Natural killer cell (primary cell): ENCODE measurements at regions not wholly inside any gene's neighbourhood (a gene's known extent, or its start where the extent isn't known, plus 50 kb on each side); places are given as distances from the start of the nearest gene placed in this dataset.

Experiments used
- ATAC-seq, 3 donors: fragments of 150-1000 bp in 2 of 3; fragments of 200-7000 bp in 1 of 3; cut with Tn5 transposase; 1 replicate in 1 of 3; 2 replicates in 2 of 3; pipeline ENCODE4 v1.10.0; 2021; ENCODE audit warnings: mild to moderate bottlenecking in 2 of 3, moderate library complexity in 2 of 3
- DNase-seq, 2 donors: peaks; one replicate each; pipeline versions ENCODE4 v3.0.0 to v3.0.0-alpha.2; 2013 to 2021; ENCODE audit warnings: mixed read lengths in 1 of 2
- H3K27ac ChIP-seq: one replicate; pipeline ENCODE4 v1.5.1; 2013; ENCODE audit warnings: mild to moderate bottlenecking, low read length
- H3K27me3 ChIP-seq: one replicate; pipeline ENCODE4 v1.6.1; 2013; ENCODE audit warnings: low read length; ENCODE audit not compliant: control insufficient read depth, insufficient read depth
- H3K36me3 ChIP-seq: one replicate; pipeline ENCODE4 v1.6.1; 2013; ENCODE audit warnings: low read length; ENCODE audit not compliant: control insufficient read depth, insufficient read depth
- H3K4me1 ChIP-seq: one replicate; pipeline ENCODE4 v1.6.1; 2013; ENCODE audit warnings: low read length; ENCODE audit not compliant: control insufficient read depth, insufficient read depth
- H3K4me3 ChIP-seq: one replicate; pipeline ENCODE4 v1.5.1; 2013; ENCODE audit warnings: low read length
- H3K9me3 ChIP-seq: one replicate; pipeline ENCODE4 v1.6.1; 2013; ENCODE audit warnings: low read length; ENCODE audit not compliant: control insufficient read depth, insufficient read depth
- H3K27ac Mint-ChIP-seq, 2 donors: one replicate each; pipeline ENCODE4 v1.8.0; 2022; ENCODE audit warnings: mild to moderate bottlenecking in 2 of 2, mixed read lengths in 2 of 2, moderate library complexity in 1 of 2
- H3K27me3 Mint-ChIP-seq, 2 donors: one replicate each; pipeline ENCODE4 v1.8.0; 2022; ENCODE audit warnings: low read depth in 2 of 2, mixed read lengths in 2 of 2
- H3K36me3 Mint-ChIP-seq: one replicate; pipeline ENCODE4 v1.8.0; 2022; ENCODE audit warnings: mixed read lengths
- H3K4me1 Mint-ChIP-seq, 2 donors: one replicate each; pipeline ENCODE4 v1.8.0; 2022; ENCODE audit warnings: mixed read lengths in 2 of 2
- H3K4me3 Mint-ChIP-seq: one replicate; pipeline ENCODE4 v1.8.0; 2022; ENCODE audit warnings: mild to moderate bottlenecking, moderate library complexity, mixed read lengths
- H3K9me3 Mint-ChIP-seq, 2 donors: one replicate each; pipeline ENCODE4 v1.8.0; 2022; ENCODE audit warnings: mixed read lengths in 2 of 2
- WGBS: methylation state at CpG from one replicate; pipeline ENCODE4 v1.1.7; 2013; ENCODE audit warnings: missing lambda C conversion rate; ENCODE audit not compliant: insufficient coverage; 5-methylcytosine and 5-hydroxymethylcytosine counted together
- intact Hi-C: fragments of 100-400 bp; cut with micrococcal nuclease; formaldehyde crosslinking; loops from one replicate; pipeline ENCODE4 v1.14.2; 2022
- TF ChIP-seq, protein P1 (sequence below): fragments of 200-600 bp; IDR thresholded peaks from one replicate; pipeline ENCODE4 v1.8.0; 2022; ENCODE audit warnings: antibody characterized with exemption

DNA sequence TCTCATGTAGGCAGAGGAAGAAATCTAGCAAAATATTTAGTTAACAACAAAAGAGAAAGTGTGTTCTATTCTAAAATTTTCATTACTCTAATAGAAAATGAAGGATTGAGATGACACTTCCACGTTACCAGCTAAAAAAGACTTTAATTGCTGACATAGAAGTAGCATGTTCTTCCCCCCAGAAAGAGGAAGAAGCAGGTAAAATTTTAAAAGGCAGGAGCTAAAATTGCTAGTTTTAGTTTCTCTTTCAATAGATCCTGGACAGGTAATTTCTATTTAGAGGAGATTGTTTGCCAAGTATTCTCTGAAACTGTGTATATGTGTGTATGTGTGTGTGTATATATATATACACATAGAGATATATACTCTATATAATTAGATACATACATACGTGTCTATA, 248.1 kb upstream of the FMN2 start:
- WGBS, result no CpG with 5 or more reads among the region's 2 CpGs
- H3K4me3 Mint-ChIP-seq, result no peak overlapping the region
- H3K36me3 ChIP-seq, result no peaks in the 10 kb centered on the region

DNA sequence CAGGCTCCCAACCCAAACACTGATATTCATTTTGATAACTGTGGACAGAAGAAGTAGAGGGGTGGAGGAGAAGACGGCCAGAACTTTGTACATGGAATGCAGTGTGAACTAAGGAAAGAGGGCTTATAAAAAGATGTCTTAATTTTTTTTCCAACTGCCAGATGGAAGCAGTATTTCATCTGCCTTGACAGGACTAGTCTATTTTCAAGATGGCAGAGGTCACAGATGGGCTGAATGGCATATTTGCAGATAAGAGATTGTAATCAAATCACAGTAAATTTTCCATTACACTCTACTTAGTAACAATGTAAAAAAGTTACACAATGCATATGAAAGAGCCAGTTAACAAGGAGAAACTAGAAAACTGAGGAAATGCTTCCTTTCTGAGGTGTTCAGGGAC, 246.8 kb upstream of the FMN2 start:
- Mint-ChIP-seq H3K4me3 (no peak overlapping the region), H3K27me3 (no peaks in the 10 kb centered on the region), H3K4me1 (no peaks in the 10 kb centered on the region), H3K36me3 (no peaks in the 10 kb centered on the region), H3K27ac (no peak overlapping the region), H3K9me3 (no peaks in the 10 kb centered on the region)
- ATAC-seq (no peak), DNase-seq (no peak)
- no peaks in the 10 kb centered on the region for H3K4me1 ChIP-seq
- H3K36me3 ChIP-seq, result no peaks in the 10 kb centered on the region
- TF ChIP-seq, protein P1, sequence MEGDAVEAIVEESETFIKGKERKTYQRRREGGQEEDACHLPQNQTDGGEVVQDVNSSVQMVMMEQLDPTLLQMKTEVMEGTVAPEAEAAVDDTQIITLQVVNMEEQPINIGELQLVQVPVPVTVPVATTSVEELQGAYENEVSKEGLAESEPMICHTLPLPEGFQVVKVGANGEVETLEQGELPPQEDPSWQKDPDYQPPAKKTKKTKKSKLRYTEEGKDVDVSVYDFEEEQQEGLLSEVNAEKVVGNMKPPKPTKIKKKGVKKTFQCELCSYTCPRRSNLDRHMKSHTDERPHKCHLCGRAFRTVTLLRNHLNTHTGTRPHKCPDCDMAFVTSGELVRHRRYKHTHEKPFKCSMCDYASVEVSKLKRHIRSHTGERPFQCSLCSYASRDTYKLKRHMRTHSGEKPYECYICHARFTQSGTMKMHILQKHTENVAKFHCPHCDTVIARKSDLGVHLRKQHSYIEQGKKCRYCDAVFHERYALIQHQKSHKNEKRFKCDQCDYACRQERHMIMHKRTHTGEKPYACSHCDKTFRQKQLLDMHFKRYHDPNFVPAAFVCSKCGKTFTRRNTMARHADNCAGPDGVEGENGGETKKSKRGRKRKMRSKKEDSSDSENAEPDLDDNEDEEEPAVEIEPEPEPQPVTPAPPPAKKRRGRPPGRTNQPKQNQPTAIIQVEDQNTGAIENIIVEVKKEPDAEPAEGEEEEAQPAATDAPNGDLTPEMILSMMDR, result no peak
- intact Hi-C loops, result no loop called here
- H3K9me3 ChIP-seq, result no peaks in the 10 kb centered on the region
- no peak overlapping the region for H3K27ac ChIP-seq
- no peaks in the 10 kb centered on the region for H3K27me3 ChIP-seq
- WGBS, result 87% methylated on average over 1 of the region's 1 CpG
- H3K4me3 ChIP-seq, result no peak overlapping the region

More for the DNA sequence above, 248.1 kb upstream of the FMN2 start:
- Histone ChIP-seq H3K27ac (no peak overlapping the region), H3K27me3 (no peaks in the 10 kb centered on the region), H3K4me3 (no peak overlapping the region), H3K4me1 (no peaks in the 10 kb centered on the region), H3K9me3 (no peaks in the 10 kb centered on the region)
- no peak overlapping the region for H3K27ac Mint-ChIP-seq
- no peaks in the 10 kb centered on the region for H3K4me1 Mint-ChIP-seq
- H3K9me3 Mint-ChIP-seq, result no peaks in the 10 kb centered on the region
- H3K27me3 Mint-ChIP-seq, result no peaks in the 10 kb centered on the region
- DNase-seq, result no peak
- H3K36me3 Mint-ChIP-seq, result no peaks in the 10 kb centered on the region
- ATAC-seq, result no peak
- intact Hi-C loops, result no loop called here
- TF ChIP-seq, protein P1, result no peak

DNA sequence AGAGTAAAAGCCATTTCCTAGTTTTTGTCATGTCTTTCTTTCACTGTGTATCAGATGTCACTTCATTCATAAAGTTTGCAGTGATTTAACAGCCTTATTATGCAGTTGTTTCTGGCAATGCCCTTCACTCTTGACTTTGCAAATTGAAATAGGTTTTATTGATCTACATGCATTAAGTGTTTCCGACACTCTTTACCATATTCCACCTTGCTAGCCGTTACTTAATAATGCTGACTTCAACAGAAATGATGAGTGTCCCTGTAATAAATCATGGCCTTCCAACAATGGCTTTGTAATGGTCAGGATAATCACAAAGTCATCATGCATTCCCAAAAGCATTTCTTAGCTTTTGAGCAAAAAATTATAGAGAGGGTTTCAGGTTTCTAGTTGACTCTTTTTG, 236.8 kb upstream of the FMN2 start:
- ATAC-seq, result no peak
- Mint-ChIP-seq H3K4me1 (no peaks in the 10 kb centered on the region), H3K36me3 (no peaks in the 10 kb centered on the region), H3K27ac (no peak overlapping the region), H3K9me3 (no peaks in the 10 kb centered on the region), H3K4me3 (no peak overlapping the region), H3K27me3 (peaks cover 0 to 21% of the 10 kb centered on the region in 2 donors)
- no peak for DNase-seq
- Histone ChIP-seq H3K27me3 (no peaks in the 10 kb centered on the region), H3K27ac (no peak overlapping the region), H3K4me1 (no peaks in the 10 kb centered on the region), H3K36me3 (no peaks in the 10 kb centered on the region), H3K9me3 (no peaks in the 10 kb centered on the region), H3K4me3 (no peak overlapping the region)
- TF ChIP-seq, protein P1, result no peak
- WGBS, result 96% methylated on average over 2 of the region's 2 CpGs
- intact Hi-C loops, result no loop called here

DNA sequence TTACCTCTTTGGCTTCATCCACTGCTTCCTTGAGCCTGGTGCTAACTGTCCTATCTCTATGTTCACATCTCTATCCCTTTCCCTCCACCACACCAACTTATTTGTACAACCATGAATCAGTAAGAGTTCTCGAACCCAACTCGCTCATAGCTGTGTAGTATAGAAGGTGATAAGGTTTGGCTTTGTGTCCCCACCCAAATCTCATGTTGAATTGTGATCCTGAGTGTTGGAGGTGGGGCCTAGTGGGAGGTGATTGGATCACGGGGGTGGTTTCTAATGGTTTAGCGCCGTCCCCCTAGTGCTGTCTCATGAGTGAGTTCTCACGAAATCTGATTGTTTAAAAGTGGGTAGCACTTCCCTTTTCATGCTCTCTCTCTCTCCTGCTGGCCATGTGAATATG, 235.6 kb upstream of the FMN2 start:
- Mint-ChIP-seq H3K4me3 (no peak overlapping the region), H3K9me3 (no peaks in the 10 kb centered on the region), H3K27me3 (peaks cover under 1 to 21% of the 10 kb centered on the region in 2 donors), H3K36me3 (no peaks in the 10 kb centered on the region), H3K4me1 (no peaks in the 10 kb centered on the region), H3K27ac (no peak overlapping the region)
- Histone ChIP-seq H3K27ac (no peak overlapping the region), H3K9me3 (no peaks in the 10 kb centered on the region), H3K36me3 (no peaks in the 10 kb centered on the region), H3K27me3 (no peaks in the 10 kb centered on the region), H3K4me1 (no peaks in the 10 kb centered on the region), H3K4me3 (no peak overlapping the region)
- DNase-seq (no peak), ATAC-seq (no peak)
- TF ChIP-seq, protein P1, result no peak
- 87% methylated on average over 4 of the region's 6 CpGs for WGBS
- intact Hi-C loops, result no loop called here
